ENCODE measurements at regions not wholly inside any gene's neighbourhood (a gene's known extent, or its start where the extent isn't known, plus 50 kb on each side); places are given as distances from the start of the nearest gene placed in this dataset.

DNA sequence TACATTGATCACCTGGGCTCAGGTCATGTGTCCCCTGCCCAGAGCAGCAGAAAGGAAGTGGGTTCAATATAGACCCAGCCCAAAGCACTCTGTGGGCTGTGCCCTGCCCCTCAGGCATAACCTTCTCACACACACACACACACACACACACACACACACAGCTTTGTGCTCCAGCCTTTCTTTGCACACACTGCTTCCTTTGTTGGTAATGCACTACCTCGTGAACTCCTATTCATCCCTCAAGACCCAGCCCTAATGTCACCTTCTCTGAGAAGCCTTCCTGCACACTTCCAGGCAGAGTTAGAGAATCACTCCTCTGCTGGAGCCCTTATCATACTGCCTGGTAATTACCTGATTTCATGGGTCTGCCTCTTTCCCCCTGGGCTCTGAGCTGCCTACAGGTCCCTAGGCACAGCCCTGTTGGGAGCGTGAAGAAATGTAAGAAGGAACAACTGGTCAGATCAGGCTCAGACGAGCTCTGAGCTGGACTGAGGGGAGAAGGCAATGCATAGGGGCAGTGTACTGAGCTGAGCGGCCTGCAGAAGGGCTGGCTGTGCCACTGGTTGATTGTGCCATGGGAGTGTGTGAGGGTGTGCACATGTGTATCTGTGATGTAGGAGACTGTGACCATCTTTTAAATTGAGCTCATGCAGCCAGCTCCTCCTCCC lies 210.3 kb downstream of the GLI2 start:
- Mint-ChIP-seq H3K27ac (ENCODE audit: low read depth) (no peak overlapping the region), H3K4me3 (no peak overlapping the region), H3K36me3 (ENCODE audit: insufficient read depth) (no peaks in the 10 kb centered on the region), H3K27me3 (no peaks in the 10 kb centered on the region), H3K4me1 (no peaks in the 10 kb centered on the region), H3K9me3 (no peaks in the 10 kb centered on the region)
- ATAC-seq (replicated peaks; ENCODE audit: extremely low read depth, poor library complexity, severe bottlenecking) (no peak), DNase-seq (ENCODE audit: low spot score in 2 of 2) (no peak)

DNA sequence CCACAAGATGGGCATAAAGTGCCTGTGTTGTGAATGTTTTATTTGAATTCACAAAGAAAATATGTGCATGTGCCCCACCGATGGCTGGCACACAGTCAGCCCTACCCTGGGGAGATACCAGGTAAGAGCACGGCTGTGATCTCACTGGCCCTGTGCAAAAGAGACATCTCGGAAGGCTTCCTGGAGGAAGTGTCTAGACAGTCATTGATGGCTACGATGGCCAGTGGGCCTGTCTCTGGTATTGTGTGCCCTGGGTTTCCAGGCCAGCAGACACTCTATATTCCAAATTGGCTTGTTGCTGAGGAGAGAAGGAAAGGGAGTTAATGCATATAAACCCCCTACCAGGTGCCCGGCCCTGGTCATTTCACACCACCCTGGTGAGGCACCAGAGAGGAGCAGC lies 211.7 kb downstream of the GLI2 start:
- Mint-ChIP-seq H3K4me1 (no peaks in the 10 kb centered on the region), H3K27me3 (no peaks in the 10 kb centered on the region), H3K9me3 (no peaks in the 10 kb centered on the region), H3K4me3 (no peak overlapping the region), H3K36me3 (ENCODE audit: insufficient read depth) (no peaks in the 10 kb centered on the region), H3K27ac (ENCODE audit: low read depth) (no peak overlapping the region)
- no peak for ATAC-seq (replicated peaks; ENCODE audit: extremely low read depth, poor library complexity, severe bottlenecking)
- DNase-seq (ENCODE audit: low spot score in 2 of 2) = no peak

DNA sequence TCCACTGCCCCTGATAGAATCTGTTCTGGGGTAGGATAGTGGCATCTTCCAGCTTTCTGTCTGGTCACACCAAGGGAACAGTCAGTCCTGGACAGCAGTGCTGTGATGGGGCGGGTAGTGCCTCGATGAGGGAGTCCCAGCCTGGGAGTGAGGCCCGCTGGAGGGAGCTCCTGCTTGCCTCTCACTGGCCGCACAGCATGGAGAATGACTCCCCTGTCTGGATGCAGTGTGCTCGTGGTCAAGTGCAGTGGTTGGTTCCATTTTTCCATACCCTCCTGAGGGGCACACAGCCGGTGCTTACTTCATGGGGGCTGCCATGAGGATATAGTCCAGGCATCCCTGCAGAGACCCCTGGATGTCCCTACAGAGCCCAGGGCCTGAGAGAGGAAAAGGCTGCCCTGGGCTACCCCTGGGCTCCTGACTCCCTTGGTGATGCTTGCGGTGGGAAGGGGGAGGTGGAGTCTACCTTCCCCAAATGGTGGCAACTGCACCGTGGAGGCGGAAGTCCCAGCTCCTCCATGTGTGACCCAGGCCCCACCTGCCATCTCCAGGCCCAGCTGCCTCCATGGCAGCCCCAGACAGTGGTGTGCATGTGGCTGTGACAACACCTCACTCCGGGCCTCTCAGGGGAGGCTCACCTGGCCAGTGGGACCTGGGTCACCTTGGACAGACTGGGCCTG lies 212.5 kb downstream of the GLI2 start:
- Mint-ChIP-seq H3K36me3 (ENCODE audit: insufficient read depth) (no peaks in the 10 kb centered on the region), H3K9me3 (no peaks in the 10 kb centered on the region), H3K4me3 (no peak overlapping the region), H3K27ac (ENCODE audit: low read depth) (no peak overlapping the region), H3K4me1 (no peaks in the 10 kb centered on the region), H3K27me3 (peaks cover 3% of the 10 kb centered on the region)
- no peak for ATAC-seq (replicated peaks; ENCODE audit: extremely low read depth, poor library complexity, severe bottlenecking)
- DNase-seq (ENCODE audit: low spot score in 2 of 2) = no peak

DNA sequence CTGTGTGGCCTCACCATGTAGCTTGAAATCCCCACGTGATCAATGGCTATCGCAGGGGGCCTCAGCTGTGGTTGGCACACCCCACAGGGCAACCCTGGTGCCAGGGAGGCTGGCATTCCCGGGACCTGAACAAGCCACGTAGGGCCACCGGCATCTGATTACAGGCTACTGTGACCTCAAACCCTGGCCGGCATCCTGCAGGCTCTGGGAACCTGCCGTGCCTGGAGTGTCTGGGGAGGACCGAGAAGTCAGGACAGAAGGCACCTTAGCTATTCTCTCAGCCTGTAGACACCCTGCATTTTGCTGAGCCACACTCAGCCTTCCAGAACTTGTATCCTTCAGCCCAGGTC lies 213.0 kb downstream of the GLI2 start:
- Mint-ChIP-seq H3K27me3 (peaks cover 8% of the 10 kb centered on the region), H3K4me1 (no peaks in the 10 kb centered on the region), H3K4me3 (no peak overlapping the region), H3K9me3 (no peaks in the 10 kb centered on the region), H3K36me3 (ENCODE audit: insufficient read depth) (no peaks in the 10 kb centered on the region), H3K27ac (ENCODE audit: low read depth) (no peak overlapping the region)
- DNase-seq (ENCODE audit: low spot score in 2 of 2) (no peak), ATAC-seq (replicated peaks; ENCODE audit: extremely low read depth, poor library complexity, severe bottlenecking) (no peak)

DNA sequence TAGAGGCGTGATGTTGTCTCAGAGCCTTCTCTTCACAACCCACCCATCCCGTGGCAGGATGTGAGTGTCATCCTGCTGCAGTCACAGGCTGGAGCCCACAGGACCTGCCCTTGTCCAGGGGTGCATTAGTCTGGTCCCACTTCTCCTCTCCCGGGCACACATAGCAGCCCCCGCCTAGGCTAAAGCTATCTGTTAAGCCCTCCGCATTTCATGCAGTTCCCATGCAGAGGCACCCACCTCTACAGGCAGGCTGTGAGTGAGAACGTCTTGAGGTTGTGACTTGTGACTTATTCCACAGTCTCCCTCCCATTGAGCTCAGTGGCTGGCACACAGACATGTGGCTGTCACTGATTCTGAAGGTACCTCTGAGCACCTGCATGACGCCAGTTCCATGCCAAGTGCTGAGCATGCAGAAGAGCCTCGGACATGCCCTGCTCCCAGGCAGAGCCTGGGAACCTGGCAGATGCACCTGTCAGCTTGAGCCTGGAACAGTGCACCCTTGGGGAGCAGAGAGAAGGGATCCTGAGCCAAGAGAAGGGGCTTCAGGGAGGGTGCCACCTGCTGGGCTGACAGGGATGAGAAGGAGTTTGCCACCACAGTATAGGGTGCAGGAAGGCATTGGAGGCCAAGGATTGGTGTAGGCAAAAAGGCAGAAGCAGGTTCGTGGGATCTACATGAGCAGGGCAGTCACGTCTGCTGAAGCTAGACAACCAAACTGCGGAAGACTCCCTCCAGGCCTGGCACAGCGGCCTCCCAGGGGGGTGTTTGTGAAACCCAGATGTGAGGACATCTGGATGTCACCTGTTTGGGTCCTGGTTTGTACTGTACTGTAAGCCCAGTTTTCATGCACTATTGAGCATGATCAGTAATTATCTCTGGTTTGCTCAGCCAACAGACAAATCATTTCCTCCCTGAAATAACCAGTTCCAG lies 213.6 kb downstream of the GLI2 start:
- ATAC-seq (replicated peaks; ENCODE audit: extremely low read depth, poor library complexity, severe bottlenecking) (no peak), DNase-seq (ENCODE audit: low spot score in 2 of 2) (no peak)
- peaks cover 12% of the 10 kb centered on the region for H3K27me3 Mint-ChIP-seq
- no peaks in the 10 kb centered on the region for H3K36me3 Mint-ChIP-seq (ENCODE audit: insufficient read depth)
- no peak overlapping the region for H3K4me3 Mint-ChIP-seq
- H3K4me1 Mint-ChIP-seq = no peaks in the 10 kb centered on the region
- no peaks in the 10 kb centered on the region for H3K9me3 Mint-ChIP-seq
- H3K27ac Mint-ChIP-seq (ENCODE audit: low read depth) = no peak overlapping the region

DNA sequence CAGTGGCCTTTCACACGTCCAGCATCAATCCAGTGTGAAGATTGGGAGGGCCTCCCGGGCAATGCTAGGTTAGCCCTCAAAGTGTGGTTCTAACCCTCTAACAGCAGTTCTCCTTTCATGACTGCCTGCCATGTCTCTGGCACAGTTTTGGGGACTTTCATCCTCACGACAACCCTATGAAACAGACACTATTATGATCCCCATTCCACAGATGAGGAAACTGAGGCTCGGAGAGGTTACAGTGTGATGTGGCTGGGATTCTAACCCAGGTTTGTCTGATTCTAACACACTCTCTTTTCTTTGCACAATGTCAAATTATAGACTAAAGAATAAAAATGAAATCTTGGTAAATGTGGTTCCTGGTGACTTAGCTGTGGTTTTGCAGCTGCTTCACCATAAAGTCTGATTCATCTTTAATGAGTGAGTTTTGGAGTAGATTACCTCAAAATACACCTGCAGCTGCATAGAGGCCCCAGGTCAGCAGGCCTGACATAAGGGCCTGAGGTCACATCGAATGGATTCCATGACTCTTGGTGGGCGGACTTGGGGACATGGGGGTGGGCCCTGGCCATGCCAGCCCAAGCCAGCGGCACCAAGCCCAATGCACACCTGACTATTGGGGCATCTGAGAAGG lies 214.4 kb downstream of the GLI2 start:
- no peaks in the 10 kb centered on the region for H3K4me1 Mint-ChIP-seq
- H3K27ac Mint-ChIP-seq (ENCODE audit: low read depth) = no peak overlapping the region
- DNase-seq (ENCODE audit: low spot score in 2 of 2) (no peak), ATAC-seq (replicated peaks; ENCODE audit: extremely low read depth, poor library complexity, severe bottlenecking) (no peak)
- no peaks in the 10 kb centered on the region for H3K36me3 Mint-ChIP-seq (ENCODE audit: insufficient read depth)
- H3K4me3 Mint-ChIP-seq = no peak overlapping the region
- no peaks in the 10 kb centered on the region for H3K9me3 Mint-ChIP-seq
- peaks cover 12% of the 10 kb centered on the region for H3K27me3 Mint-ChIP-seq

DNA sequence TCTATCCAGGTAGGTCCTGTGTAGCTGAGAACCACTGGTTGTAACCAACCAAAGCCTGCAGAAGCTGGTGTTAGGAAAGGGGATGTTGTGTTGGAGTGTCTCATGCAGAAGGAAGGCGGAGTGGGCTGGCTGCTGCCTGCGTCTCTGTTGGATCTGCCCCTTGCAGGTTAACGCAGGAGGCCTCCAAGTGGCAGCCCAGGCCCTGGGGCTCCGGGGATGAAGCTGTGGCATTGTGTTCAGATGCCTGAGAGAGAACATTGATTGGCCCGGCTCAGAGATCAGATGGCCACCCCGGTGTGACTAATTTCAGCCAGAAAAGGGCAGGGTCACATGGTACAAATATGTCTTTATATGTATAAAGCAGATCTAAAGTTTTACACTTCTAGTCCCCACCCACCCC lies 216.0 kb downstream of the GLI2 start:
- Mint-ChIP-seq H3K9me3 (no peaks in the 10 kb centered on the region), H3K4me3 (no peak overlapping the region), H3K27me3 (peaks cover 12% of the 10 kb centered on the region), H3K27ac (ENCODE audit: low read depth) (no peak overlapping the region), H3K36me3 (ENCODE audit: insufficient read depth) (no peaks in the 10 kb centered on the region), H3K4me1 (no peaks in the 10 kb centered on the region)
- DNase-seq (ENCODE audit: low spot score in 2 of 2) = no peak
- ATAC-seq (replicated peaks; ENCODE audit: extremely low read depth, poor library complexity, severe bottlenecking) = no peak

DNA sequence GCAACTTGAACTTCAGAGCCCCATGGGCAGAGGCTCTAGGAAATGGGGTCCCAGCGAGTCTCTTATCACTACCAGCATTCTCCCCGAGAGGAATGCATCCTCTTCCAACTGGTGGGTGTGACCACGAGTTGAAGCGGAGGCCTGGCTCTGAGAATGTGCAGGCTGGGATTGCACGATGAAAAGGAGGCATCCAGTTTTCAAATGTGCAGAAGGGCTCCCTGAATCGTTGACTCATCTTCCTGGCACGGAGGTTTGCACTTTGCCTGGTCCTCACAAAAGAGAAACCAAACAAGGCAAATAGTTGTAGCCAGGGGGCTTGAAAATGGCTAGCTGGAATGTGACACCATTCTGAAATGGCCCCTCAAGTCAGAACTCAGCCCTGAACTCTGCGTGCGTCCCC lies 216.7 kb downstream of the GLI2 start:
- Mint-ChIP-seq H3K4me1 (no peaks in the 10 kb centered on the region), H3K9me3 (no peaks in the 10 kb centered on the region), H3K27ac (ENCODE audit: low read depth) (no peak overlapping the region), H3K27me3 (peaks cover 12% of the 10 kb centered on the region), H3K4me3 (no peak overlapping the region), H3K36me3 (ENCODE audit: insufficient read depth) (no peaks in the 10 kb centered on the region)
- DNase-seq (ENCODE audit: low spot score in 2 of 2) = no peak
- ATAC-seq (replicated peaks; ENCODE audit: extremely low read depth, poor library complexity, severe bottlenecking) = no peak

DNA sequence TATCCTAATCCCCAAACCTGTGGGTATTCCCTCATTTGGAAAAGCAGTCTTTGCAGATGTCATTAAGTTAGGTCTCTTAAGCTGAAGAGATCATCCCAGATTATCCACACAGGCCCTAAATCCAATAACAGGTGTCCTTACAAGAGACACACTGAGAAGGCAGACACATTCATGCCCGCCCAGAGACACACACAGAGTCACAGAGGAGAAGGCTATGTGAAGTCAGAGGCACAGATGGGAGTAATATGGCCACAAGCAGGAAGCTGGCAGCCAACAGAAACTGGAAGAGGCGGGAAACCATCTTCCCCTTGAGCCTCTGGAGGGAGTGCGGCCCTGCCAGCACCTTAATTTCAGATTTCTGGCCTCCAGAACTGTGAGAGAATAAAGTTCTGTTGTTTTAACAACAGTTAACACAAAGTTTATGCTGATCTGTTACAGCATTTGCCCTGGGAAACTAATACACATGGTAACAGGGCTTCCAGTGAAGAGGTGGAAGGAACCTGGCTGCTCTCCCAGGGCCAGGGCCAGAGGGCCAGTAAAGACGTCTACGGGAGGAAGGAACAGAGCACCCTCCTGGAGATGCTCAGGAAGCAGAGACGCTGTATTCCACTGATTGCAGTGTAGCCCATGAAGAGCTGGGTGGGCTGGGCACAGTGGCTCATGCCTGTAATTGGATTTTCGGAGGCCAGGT lies 217.5 kb downstream of the GLI2 start:
- no peak overlapping the region for H3K27ac Mint-ChIP-seq (ENCODE audit: low read depth)
- ATAC-seq (replicated peaks; ENCODE audit: extremely low read depth, poor library complexity, severe bottlenecking) = no peak
- H3K4me3 Mint-ChIP-seq = no peak overlapping the region
- H3K27me3 Mint-ChIP-seq = peaks cover 12% of the 10 kb centered on the region
- DNase-seq (ENCODE audit: low spot score in 2 of 2) = no peak
- H3K4me1 Mint-ChIP-seq = no peaks in the 10 kb centered on the region
- H3K9me3 Mint-ChIP-seq = no peaks in the 10 kb centered on the region
- H3K36me3 Mint-ChIP-seq (ENCODE audit: insufficient read depth) = no peaks in the 10 kb centered on the region

DNA sequence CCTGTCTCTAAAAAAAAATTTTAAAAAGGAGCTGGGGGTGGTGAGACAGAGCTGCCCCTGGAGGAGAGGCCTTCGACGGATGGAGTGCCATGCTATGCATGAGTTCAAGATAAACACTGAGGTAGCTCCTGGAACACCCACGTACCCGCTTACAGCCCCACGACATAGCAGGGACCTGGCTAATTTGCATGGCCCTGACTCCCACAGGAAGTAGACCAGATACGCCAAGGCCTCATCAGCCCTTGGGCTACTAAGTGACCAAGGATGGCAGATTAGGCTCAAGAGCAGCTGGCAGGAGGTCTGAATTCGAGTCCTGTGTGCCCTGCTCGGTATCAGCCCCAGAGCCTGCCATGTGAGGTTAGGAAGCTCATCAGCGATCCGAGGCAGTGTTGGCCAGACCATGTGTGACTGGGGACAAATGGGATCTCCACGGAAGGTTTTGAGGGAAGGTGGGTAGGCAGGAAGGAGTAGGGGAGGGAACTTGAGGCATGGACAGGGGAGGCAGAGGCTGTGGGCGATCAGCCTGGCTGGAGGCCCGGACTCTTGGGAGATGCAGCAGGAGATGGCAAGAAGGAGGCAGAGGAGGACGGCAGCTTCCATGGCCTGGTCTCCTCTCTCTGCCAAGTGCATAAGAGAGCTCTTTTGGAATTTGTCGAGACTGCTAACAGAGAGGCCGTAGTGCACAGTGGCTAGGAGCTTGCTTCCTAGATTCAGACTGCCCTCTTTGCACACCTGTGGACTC lies 218.3 kb downstream of the GLI2 start:
- Mint-ChIP-seq H3K4me3 (no peak overlapping the region), H3K36me3 (ENCODE audit: insufficient read depth) (no peaks in the 10 kb centered on the region), H3K27ac (ENCODE audit: low read depth) (no peak overlapping the region), H3K27me3 (peaks cover 12% of the 10 kb centered on the region), H3K4me1 (no peaks in the 10 kb centered on the region), H3K9me3 (no peaks in the 10 kb centered on the region)
- ATAC-seq (replicated peaks; ENCODE audit: extremely low read depth, poor library complexity, severe bottlenecking) = no peak
- no peak for DNase-seq (ENCODE audit: low spot score in 2 of 2)

DNA sequence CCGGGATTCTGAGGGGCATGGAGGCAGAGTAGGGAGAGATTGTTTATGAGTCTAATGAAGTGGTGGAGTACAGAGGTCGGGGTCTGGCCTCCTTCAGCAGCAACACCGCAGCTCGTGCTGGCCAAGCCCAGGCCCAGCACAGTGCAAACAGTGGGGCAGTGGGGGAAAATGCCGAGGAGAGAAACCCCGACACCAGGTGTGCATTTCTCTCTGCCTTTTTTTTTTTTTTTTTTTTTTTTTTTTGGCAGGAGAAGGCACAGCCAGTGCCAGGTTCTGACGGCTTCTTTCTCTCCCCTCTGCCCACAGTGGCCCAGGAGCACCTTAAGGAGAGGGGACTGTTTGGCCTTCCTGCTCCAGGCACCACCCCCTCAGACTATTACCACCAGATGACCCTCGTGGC lies 219.3 kb downstream of the GLI2 start:
- Mint-ChIP-seq H3K4me1 (no peaks in the 10 kb centered on the region), H3K27ac (ENCODE audit: low read depth) (no peak overlapping the region), H3K27me3 (peaks cover 12% of the 10 kb centered on the region), H3K4me3 (no peak overlapping the region), H3K9me3 (no peaks in the 10 kb centered on the region), H3K36me3 (ENCODE audit: insufficient read depth) (no peaks in the 10 kb centered on the region)
- no peak for DNase-seq (ENCODE audit: low spot score in 2 of 2)
- ATAC-seq (replicated peaks; ENCODE audit: extremely low read depth, poor library complexity, severe bottlenecking) = no peak

DNA sequence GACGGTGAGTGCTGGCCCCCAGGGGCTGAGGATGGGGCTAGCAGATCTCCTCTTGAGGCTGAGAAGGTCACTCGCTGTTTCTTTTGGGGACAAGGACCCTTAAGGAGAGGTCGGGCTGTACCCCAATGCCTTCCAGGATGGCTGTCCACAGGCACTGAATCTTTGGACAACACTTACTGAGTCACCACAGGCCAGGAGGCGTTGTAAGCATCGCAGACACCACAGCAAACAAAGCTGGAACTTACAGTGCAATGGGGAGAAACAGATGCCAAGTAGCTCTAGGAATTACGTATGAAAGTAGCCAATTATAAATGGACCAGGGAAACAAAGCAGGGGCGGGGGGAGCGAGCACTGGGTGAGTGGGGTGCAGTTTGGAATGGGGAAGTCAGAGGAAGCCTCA lies 219.8 kb downstream of the GLI2 start:
- Mint-ChIP-seq H3K36me3 (ENCODE audit: insufficient read depth) (no peaks in the 10 kb centered on the region), H3K4me3 (no peak overlapping the region), H3K4me1 (no peaks in the 10 kb centered on the region), H3K27me3 (peaks cover 12% of the 10 kb centered on the region), H3K9me3 (no peaks in the 10 kb centered on the region), H3K27ac (ENCODE audit: low read depth) (no peak overlapping the region)
- ATAC-seq (replicated peaks; ENCODE audit: extremely low read depth, poor library complexity, severe bottlenecking) (no peak), DNase-seq (ENCODE audit: low spot score in 2 of 2) (no peak)

Data from central memory CD8-positive, alpha-beta T cell (primary cell).